ENCODE measurements at regions not wholly inside any gene's neighbourhood (a gene's known extent, or its start where the extent isn't known, plus 50 kb on each side); places are given as distances from the start of the nearest gene placed in this dataset.

- in situ Hi-C loops (cut with MboI; ENCODE audit: low pct_unique_long_range_greater_than_20kb, low sequenced_read_pairs), result no loop called here
- DNase-seq, result peak; percentile 83
Observed at GRCh38 chr12:92363295-92364146, 217.9 kb upstream of the BTG1 start.

- no peak for DNase-seq
- in situ Hi-C loops (cut with MboI; ENCODE audit: low pct_unique_long_range_greater_than_20kb, low sequenced_read_pairs), result no loop called here
Observed at GRCh38 chr12:92362785-92363184, 217.1 kb upstream of the BTG1 start.

GRCh38 chr12:92362126-92362525 lies 216.5 kb upstream of the BTG1 start:
- in situ Hi-C loops (cut with MboI; ENCODE audit: low pct_unique_long_range_greater_than_20kb, low sequenced_read_pairs), result no loop called here
- no peak for DNase-seq

GRCh38 chr12:92360543-92360942 lies 214.9 kb upstream of the BTG1 start:
- no peak for DNase-seq
- in situ Hi-C loops (cut with MboI; ENCODE audit: low pct_unique_long_range_greater_than_20kb, low sequenced_read_pairs), result no loop called here

GRCh38 chr12:92359581-92360209 lies 214.0 kb upstream of the BTG1 start:
- no peak for DNase-seq
- in situ Hi-C loops (cut with MboI; ENCODE audit: low pct_unique_long_range_greater_than_20kb, low sequenced_read_pairs), result no loop called here

- DNase-seq, result no peak
- in situ Hi-C loops (cut with MboI; ENCODE audit: low pct_unique_long_range_greater_than_20kb, low sequenced_read_pairs), result no loop called here
Observed at GRCh38 chr12:92357584-92358261, 212.1 kb upstream of the BTG1 start.

- in situ Hi-C loops (cut with MboI; ENCODE audit: low pct_unique_long_range_greater_than_20kb, low sequenced_read_pairs), result no loop called here
- DNase-seq, result peak; percentile 27
Observed at GRCh38 chr12:92356425-92356824, 210.8 kb upstream of the BTG1 start.

- no peak for DNase-seq
- in situ Hi-C loops (cut with MboI; ENCODE audit: low pct_unique_long_range_greater_than_20kb, low sequenced_read_pairs), result no loop called here
Observed at GRCh38 chr12:92349635-92350034, 204.0 kb upstream of the BTG1 start.

GRCh38 chr12:92342574-92342973 lies 196.9 kb upstream of the BTG1 start:
- in situ Hi-C loops (cut with MboI; ENCODE audit: low pct_unique_long_range_greater_than_20kb, low sequenced_read_pairs), result no loop called here
- DNase-seq, result no peak

GRCh38 chr12:92341065-92341668 lies 195.5 kb upstream of the BTG1 start:
- DNase-seq, result no peak
- in situ Hi-C loops (cut with MboI; ENCODE audit: low pct_unique_long_range_greater_than_20kb, low sequenced_read_pairs), result no loop called here

- in situ Hi-C loops (cut with MboI; ENCODE audit: low pct_unique_long_range_greater_than_20kb, low sequenced_read_pairs), result no loop called here
- no peak for DNase-seq
Observed at GRCh38 chr12:92340441-92341064, 194.9 kb upstream of the BTG1 start.

- in situ Hi-C loops (cut with MboI; ENCODE audit: low pct_unique_long_range_greater_than_20kb, low sequenced_read_pairs), result no loop called here
- DNase-seq, result no peak
Observed at GRCh38 chr12:92340003-92340402, 194.4 kb upstream of the BTG1 start.

- DNase-seq, result no peak
- in situ Hi-C loops (cut with MboI; ENCODE audit: low pct_unique_long_range_greater_than_20kb, low sequenced_read_pairs), result no loop called here
Observed at GRCh38 chr12:92339198-92339821, 193.7 kb upstream of the BTG1 start.

GRCh38 chr12:92338671-92339070 lies 193.0 kb upstream of the BTG1 start:
- in situ Hi-C loops (cut with MboI; ENCODE audit: low pct_unique_long_range_greater_than_20kb, low sequenced_read_pairs), result no loop called here
- no peak for DNase-seq

- in situ Hi-C loops (cut with MboI; ENCODE audit: low pct_unique_long_range_greater_than_20kb, low sequenced_read_pairs), result no loop called here
- no peak for DNase-seq
Observed at GRCh38 chr12:92338102-92338501, 192.5 kb upstream of the BTG1 start.

GRCh38 chr12:92337128-92337527 lies 191.5 kb upstream of the BTG1 start:
- DNase-seq, result no peak
- in situ Hi-C loops (cut with MboI; ENCODE audit: low pct_unique_long_range_greater_than_20kb, low sequenced_read_pairs), result no loop called here

GRCh38 chr12:92336641-92337040 lies 191.0 kb upstream of the BTG1 start:
- in situ Hi-C loops (cut with MboI; ENCODE audit: low pct_unique_long_range_greater_than_20kb, low sequenced_read_pairs), result no loop called here
- no peak for DNase-seq

- in situ Hi-C loops (cut with MboI; ENCODE audit: low pct_unique_long_range_greater_than_20kb, low sequenced_read_pairs), result no loop called here
Observed at GRCh38 chr12:92335831-92336230, 190.2 kb upstream of the BTG1 start.

GRCh38 chr12:92334552-92334951 lies 188.9 kb upstream of the BTG1 start:
- DNase-seq, result no peak
- in situ Hi-C loops (cut with MboI; ENCODE audit: low pct_unique_long_range_greater_than_20kb, low sequenced_read_pairs), result no loop called here

More at GRCh38 chr12:92335831-92336230, 190.2 kb upstream of the BTG1 start:
- DNase-seq, result no peak
